Transverse colon (tissue), 4 donors: ENCODE measurements at regions not wholly inside any gene's neighbourhood (a gene's known extent, or its start where the extent isn't known, plus 50 kb on each side); places are given as distances from the start of the nearest gene placed in this dataset.

Experiments
- POLR2AphosphoS5 ChIP-seq, 3 donors: sonication (generic); formaldehyde crosslinking; IDR thresholded peaks; one replicate each; pipeline ENCODE4 v1.6.1; 2016; ENCODE audit warnings: antibody characterized with exemption in 3 of 3
- TF ChIP-seq, protein P1 (sequence below), 5 experiments: fragments of 200-600 bp in 3 of 5; fragments of 450-650 bp in 2 of 5; sonication (generic) in 3 of 5; IDR thresholded peaks; 1 replicate in 2 of 5; 2 replicates in 3 of 5; pipeline ENCODE4 v1.5.1; 2016 to 2017; ENCODE audit warnings: antibody characterized with exemption in 5 of 5, inconsistent platforms in 3 of 5, mild to moderate bottlenecking in 2 of 5, moderate library complexity in 1 of 5

- TF ChIP-seq, protein P1, sequence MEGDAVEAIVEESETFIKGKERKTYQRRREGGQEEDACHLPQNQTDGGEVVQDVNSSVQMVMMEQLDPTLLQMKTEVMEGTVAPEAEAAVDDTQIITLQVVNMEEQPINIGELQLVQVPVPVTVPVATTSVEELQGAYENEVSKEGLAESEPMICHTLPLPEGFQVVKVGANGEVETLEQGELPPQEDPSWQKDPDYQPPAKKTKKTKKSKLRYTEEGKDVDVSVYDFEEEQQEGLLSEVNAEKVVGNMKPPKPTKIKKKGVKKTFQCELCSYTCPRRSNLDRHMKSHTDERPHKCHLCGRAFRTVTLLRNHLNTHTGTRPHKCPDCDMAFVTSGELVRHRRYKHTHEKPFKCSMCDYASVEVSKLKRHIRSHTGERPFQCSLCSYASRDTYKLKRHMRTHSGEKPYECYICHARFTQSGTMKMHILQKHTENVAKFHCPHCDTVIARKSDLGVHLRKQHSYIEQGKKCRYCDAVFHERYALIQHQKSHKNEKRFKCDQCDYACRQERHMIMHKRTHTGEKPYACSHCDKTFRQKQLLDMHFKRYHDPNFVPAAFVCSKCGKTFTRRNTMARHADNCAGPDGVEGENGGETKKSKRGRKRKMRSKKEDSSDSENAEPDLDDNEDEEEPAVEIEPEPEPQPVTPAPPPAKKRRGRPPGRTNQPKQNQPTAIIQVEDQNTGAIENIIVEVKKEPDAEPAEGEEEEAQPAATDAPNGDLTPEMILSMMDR (IDR thresholded peaks at IDR 0.05), result no peak
- no peak for TF ChIP-seq POLR2AphosphoS5 (IDR thresholded peaks at IDR 0.05)
Observed at GRCh38 chr6:53724501-53724900, 58.9 kb upstream of the KLHL31 start.
